ENCODE measurements at regions not wholly inside any gene's neighbourhood (a gene's known extent, or its start where the extent isn't known, plus 50 kb on each side); places are given as distances from the start of the nearest gene placed in this dataset.
"Not testable (repeated sequence)": the region's sequence is repeated elsewhere in the genome, so short reads cannot be mapped to it uniquely, and the experiment has no call there.

DNA sequence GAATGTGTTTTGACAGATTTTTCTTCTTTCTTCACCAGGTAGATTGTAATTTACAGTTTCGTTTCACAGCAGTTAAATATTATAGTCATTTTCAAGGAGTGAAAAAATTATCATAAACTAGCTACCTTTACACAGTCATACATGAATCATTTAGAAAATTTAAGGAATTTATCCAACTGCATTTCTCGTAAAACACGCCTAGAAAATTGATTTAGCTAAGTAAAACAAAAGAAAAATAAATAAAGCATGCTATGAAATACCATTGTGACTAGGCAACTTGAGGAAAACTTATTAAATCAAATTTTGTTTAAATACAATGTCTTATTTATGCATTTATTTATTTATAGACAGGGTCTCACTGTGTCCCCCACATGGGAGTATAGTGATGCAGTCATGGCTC lies 109.9 kb upstream of the EMB start:
- TF ChIP-seq, protein P1, sequence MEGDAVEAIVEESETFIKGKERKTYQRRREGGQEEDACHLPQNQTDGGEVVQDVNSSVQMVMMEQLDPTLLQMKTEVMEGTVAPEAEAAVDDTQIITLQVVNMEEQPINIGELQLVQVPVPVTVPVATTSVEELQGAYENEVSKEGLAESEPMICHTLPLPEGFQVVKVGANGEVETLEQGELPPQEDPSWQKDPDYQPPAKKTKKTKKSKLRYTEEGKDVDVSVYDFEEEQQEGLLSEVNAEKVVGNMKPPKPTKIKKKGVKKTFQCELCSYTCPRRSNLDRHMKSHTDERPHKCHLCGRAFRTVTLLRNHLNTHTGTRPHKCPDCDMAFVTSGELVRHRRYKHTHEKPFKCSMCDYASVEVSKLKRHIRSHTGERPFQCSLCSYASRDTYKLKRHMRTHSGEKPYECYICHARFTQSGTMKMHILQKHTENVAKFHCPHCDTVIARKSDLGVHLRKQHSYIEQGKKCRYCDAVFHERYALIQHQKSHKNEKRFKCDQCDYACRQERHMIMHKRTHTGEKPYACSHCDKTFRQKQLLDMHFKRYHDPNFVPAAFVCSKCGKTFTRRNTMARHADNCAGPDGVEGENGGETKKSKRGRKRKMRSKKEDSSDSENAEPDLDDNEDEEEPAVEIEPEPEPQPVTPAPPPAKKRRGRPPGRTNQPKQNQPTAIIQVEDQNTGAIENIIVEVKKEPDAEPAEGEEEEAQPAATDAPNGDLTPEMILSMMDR (IDR thresholded peaks at IDR 0.05) = no peak
- peaks cover 0 to 2% of the 10 kb centered on the region in 2 donors for H3K9me3 Mint-ChIP-seq
- DNase-seq = no peak
- H3K36me3 Mint-ChIP-seq = no peaks in the 10 kb centered on the region
- ATAC-seq = no peak
- Histone ChIP-seq H3K36me3 (ENCODE audit: control insufficient read depth, insufficient read depth, low read length) (no peaks in the 10 kb centered on the region), H3K27ac (ENCODE audit: low read length) (no peak overlapping the region), H3K4me1 (ENCODE audit: control insufficient read depth, insufficient read depth, low read length) (peaks cover 5% of the 10 kb centered on the region), H3K4me3 (ENCODE audit: low read length) (no peak overlapping the region), H3K9me3 (ENCODE audit: control insufficient read depth, insufficient read depth, low read length) (no peaks in the 10 kb centered on the region), H3K27me3 (ENCODE audit: control insufficient read depth, insufficient read depth, low read length) (no peaks in the 10 kb centered on the region)
- H3K27ac Mint-ChIP-seq = no peak overlapping the region
- no peak overlapping the region for H3K4me3 Mint-ChIP-seq
- intact Hi-C loops (cut with micrococcal nuclease) = no loop called here
- WGBS (ENCODE audit: insufficient coverage) = no CpG with 5 or more reads among the region's 3 CpGs
- no peaks in the 10 kb centered on the region for H3K27me3 Mint-ChIP-seq (ENCODE audit: low read depth in 2 of 2)
- peaks cover 18 to 27% of the 10 kb centered on the region in 2 donors for H3K4me1 Mint-ChIP-seq

- no peaks in the 10 kb centered on the region for H3K27me3 Mint-ChIP-seq (ENCODE audit: low read depth in 2 of 2)
- H3K4me3 Mint-ChIP-seq = no peak overlapping the region
- H3K27ac ChIP-seq (ENCODE audit: low read length) = no peak overlapping the region
- H3K9me3 Mint-ChIP-seq = peaks cover 0 to 2% of the 10 kb centered on the region in 2 donors
- peaks cover 5% of the 10 kb centered on the region for H3K4me1 ChIP-seq (ENCODE audit: control insufficient read depth, insufficient read depth, low read length)
- WGBS (ENCODE audit: insufficient coverage) = 98% methylated on average over 4 of the region's 4 CpGs
- no peaks in the 10 kb centered on the region for H3K36me3 ChIP-seq (ENCODE audit: control insufficient read depth, insufficient read depth, low read length)
- ATAC-seq (peak in 2 of 3 donors; percentile 33 to 44), DNase-seq (peak in 1 of 2 donors; percentile 23)
- TF ChIP-seq, protein P1 (IDR thresholded peaks at IDR 0.05) = no peak
- H3K27ac Mint-ChIP-seq = peak overlapping the region in 1 of 2 donors; percentile 61
- intact Hi-C loops (cut with micrococcal nuclease) = no loop called here
- H3K36me3 Mint-ChIP-seq = no peaks in the 10 kb centered on the region
- H3K27me3 ChIP-seq (ENCODE audit: control insufficient read depth, insufficient read depth, low read length) = no peaks in the 10 kb centered on the region
- H3K9me3 ChIP-seq (ENCODE audit: control insufficient read depth, insufficient read depth, low read length) = no peaks in the 10 kb centered on the region
- H3K4me3 ChIP-seq (ENCODE audit: low read length) = no peak overlapping the region
- peaks cover 11 to 18% of the 10 kb centered on the region in 2 donors for H3K4me1 Mint-ChIP-seq
These were observed 112.5 kb upstream of the EMB start for GRCh38 chr5:50553560-50553984.

- H3K9me3 Mint-ChIP-seq; H3K27me3 ChIP-seq (ENCODE audit: control insufficient read depth, insufficient read depth, low read length); H3K36me3 ChIP-seq (ENCODE audit: control insufficient read depth, insufficient read depth, low read length); H3K27ac Mint-ChIP-seq; H3K4me3 Mint-ChIP-seq; H3K27me3 Mint-ChIP-seq (ENCODE audit: low read depth in 2 of 2); intact Hi-C loops (cut with micrococcal nuclease); H3K27ac ChIP-seq (ENCODE audit: low read length); H3K9me3 ChIP-seq (ENCODE audit: control insufficient read depth, insufficient read depth, low read length); ATAC-seq; DNase-seq; H3K4me1 ChIP-seq (ENCODE audit: control insufficient read depth, insufficient read depth, low read length); H3K36me3 Mint-ChIP-seq; H3K4me3 ChIP-seq (ENCODE audit: low read length): not testable (repeated sequence)
- H3K4me1 Mint-ChIP-seq = peaks cover 11 to 12% of the 10 kb centered on the region in 2 donors
These were observed 107.8 kb upstream of the PARP8 start for GRCh38 chr5:50558640-50559039.

DNA sequence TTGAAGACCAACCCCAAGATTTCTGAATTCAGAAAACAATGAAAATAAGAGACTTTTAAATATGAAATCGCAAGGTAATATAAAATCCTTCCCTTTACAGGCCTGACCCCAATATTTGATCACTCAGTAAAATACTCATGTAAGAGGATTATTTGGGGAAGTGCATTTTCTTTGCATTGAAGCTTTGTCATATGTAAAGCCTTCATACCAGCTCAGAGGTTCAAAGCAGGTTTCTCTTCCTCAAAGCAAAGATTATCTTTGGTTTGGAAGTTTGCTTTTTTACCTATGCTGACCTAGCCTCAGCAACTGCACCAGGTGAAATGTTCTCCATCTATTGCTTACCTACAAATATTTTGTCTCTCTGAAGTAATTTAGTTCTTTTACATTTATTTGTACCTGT lies 106.5 kb upstream of the PARP8 start:
- intact Hi-C loops (cut with micrococcal nuclease) = loop anchor here (10.0 kb wide), 2 partner anchors 105 to 185 kb away; partner anchors contain the start of gene PARP8
- no CpG with 5 or more reads among the region's 1 CpG for WGBS (ENCODE audit: insufficient coverage)
- no peak overlapping the region for H3K4me3 ChIP-seq (ENCODE audit: low read length)
- Mint-ChIP-seq H3K27me3 (ENCODE audit: low read depth in 2 of 2) (no peaks in the 10 kb centered on the region), H3K4me3 (no peak overlapping the region), H3K27ac (no peak overlapping the region), H3K36me3 (no peaks in the 10 kb centered on the region), H3K9me3 (peaks cover 0 to 2% of the 10 kb centered on the region in 2 donors), H3K4me1 (peaks cover 22% of the 10 kb centered on the region in 2 donors)
- peaks cover 4% of the 10 kb centered on the region for H3K4me1 ChIP-seq (ENCODE audit: control insufficient read depth, insufficient read depth, low read length)
- DNase-seq = no peak
- TF ChIP-seq, protein P1 (IDR thresholded peaks at IDR 0.05) = no peak
- H3K27me3 ChIP-seq (ENCODE audit: control insufficient read depth, insufficient read depth, low read length) = no peaks in the 10 kb centered on the region
- H3K9me3 ChIP-seq (ENCODE audit: control insufficient read depth, insufficient read depth, low read length) = no peaks in the 10 kb centered on the region
- H3K36me3 ChIP-seq (ENCODE audit: control insufficient read depth, insufficient read depth, low read length) = no peaks in the 10 kb centered on the region
- no peak for ATAC-seq
- H3K27ac ChIP-seq (ENCODE audit: low read length) = no peak overlapping the region

Measured in natural killer cell (primary cell).